DND-41 (cell line): ENCODE measurements at regions not wholly inside any gene's neighbourhood (a gene's known extent, or its start where the extent isn't known, plus 50 kb on each side); places are given as distances from the start of the nearest gene placed in this dataset.

Source experiments
- EZH2 ChIP-seq: IDR thresholded peaks from 3 replicates; pipeline ENCODE4 v1.6.1; 2012; ENCODE audit warnings: borderline replicate concordance, low read depth, mild to moderate bottlenecking, moderate library complexity, low read length, inconsistent platforms; ENCODE audit not compliant: severe bottlenecking
- TF ChIP-seq, protein P1 (sequence below): IDR thresholded peaks from 2 replicates; pipeline ENCODE4 v1.5.1; 2012; ENCODE audit warnings: borderline replicate concordance, low read length, moderate library complexity, mild to moderate bottlenecking; ENCODE audit not compliant: poor library complexity, severe bottlenecking; ENCODE audit errors: extremely low read depth

GRCh38 chr6:134525190-134525868 lies 207.4 kb upstream of the SGK1 start:
- TF ChIP-seq, protein P1, sequence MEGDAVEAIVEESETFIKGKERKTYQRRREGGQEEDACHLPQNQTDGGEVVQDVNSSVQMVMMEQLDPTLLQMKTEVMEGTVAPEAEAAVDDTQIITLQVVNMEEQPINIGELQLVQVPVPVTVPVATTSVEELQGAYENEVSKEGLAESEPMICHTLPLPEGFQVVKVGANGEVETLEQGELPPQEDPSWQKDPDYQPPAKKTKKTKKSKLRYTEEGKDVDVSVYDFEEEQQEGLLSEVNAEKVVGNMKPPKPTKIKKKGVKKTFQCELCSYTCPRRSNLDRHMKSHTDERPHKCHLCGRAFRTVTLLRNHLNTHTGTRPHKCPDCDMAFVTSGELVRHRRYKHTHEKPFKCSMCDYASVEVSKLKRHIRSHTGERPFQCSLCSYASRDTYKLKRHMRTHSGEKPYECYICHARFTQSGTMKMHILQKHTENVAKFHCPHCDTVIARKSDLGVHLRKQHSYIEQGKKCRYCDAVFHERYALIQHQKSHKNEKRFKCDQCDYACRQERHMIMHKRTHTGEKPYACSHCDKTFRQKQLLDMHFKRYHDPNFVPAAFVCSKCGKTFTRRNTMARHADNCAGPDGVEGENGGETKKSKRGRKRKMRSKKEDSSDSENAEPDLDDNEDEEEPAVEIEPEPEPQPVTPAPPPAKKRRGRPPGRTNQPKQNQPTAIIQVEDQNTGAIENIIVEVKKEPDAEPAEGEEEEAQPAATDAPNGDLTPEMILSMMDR = no peak
- TF ChIP-seq EZH2 = no peak
